Fibroblast of lung (primary cell): ENCODE measurements at regions not wholly inside any gene's neighbourhood (a gene's known extent, or its start where the extent isn't known, plus 50 kb on each side); places are given as distances from the start of the nearest gene placed in this dataset.

Experiments used
- DNase-seq, 2 donors: peaks; one replicate each; pipeline versions ENCODE4 v3.0.0 to v3.0.0-alpha.2; 2010; ENCODE audit warnings: low read depth in 2 of 2
- H2AFZ ChIP-seq: 2 replicates; pipeline ENCODE4 v1.5.1; 2012; ENCODE audit warnings: low read length, control low read depth, inconsistent platforms
- H3K27ac ChIP-seq: 2 replicates; pipeline ENCODE4 v1.5.1; 2011; ENCODE audit warnings: low read length, control low read depth; ENCODE audit not compliant: insufficient read depth
- H3K27me3 ChIP-seq: 2 replicates; pipeline ENCODE4 v1.5.1; 2011; ENCODE audit warnings: mild to moderate bottlenecking, low read length; ENCODE audit not compliant: control insufficient read depth, insufficient read depth
- H3K36me3 ChIP-seq: 2 replicates; pipeline ENCODE4 v1.5.1; 2011; ENCODE audit warnings: low read length; ENCODE audit not compliant: control insufficient read depth, insufficient read depth
- H3K4me1 ChIP-seq: 2 replicates; pipeline ENCODE4 v1.5.1; 2011; ENCODE audit warnings: low read length; ENCODE audit not compliant: control insufficient read depth, insufficient read depth; ENCODE audit errors: extremely low read depth
- H3K4me2 ChIP-seq: 2 replicates; pipeline ENCODE4 v1.5.1; 2011; ENCODE audit warnings: low read length, control low read depth; ENCODE audit not compliant: insufficient read depth; ENCODE audit errors: extremely low read depth
- H3K4me3 ChIP-seq, 4 experiments: fragments of 200-600 bp in 1 of 4; sonication (generic) in 1 of 4; replicated peaks in 1 of 4; 2 replicates each; pipeline ENCODE4 v1.5.1; 2011 to 2016; ENCODE audit warnings: low read length in 4 of 4, low read depth in 3 of 4, mild to moderate bottlenecking in 3 of 4, control low read depth in 2 of 4, inconsistent platforms in 1 of 4, mixed read lengths in 1 of 4; ENCODE audit not compliant: insufficient read depth in 1 of 4; ENCODE audit errors: control extremely low read depth in 1 of 4
- H3K79me2 ChIP-seq: 2 replicates; pipeline ENCODE4 v1.5.1; 2012; ENCODE audit warnings: mild to moderate bottlenecking, low read length, inconsistent platforms; ENCODE audit not compliant: control insufficient read depth, insufficient read depth
- H3K9ac ChIP-seq: 2 replicates; pipeline ENCODE4 v1.5.1; 2011; ENCODE audit warnings: mild to moderate bottlenecking, low read length, control low read depth; ENCODE audit not compliant: insufficient read depth
- H3K9me3 ChIP-seq: 2 replicates; pipeline ENCODE4 v1.5.1; 2012; ENCODE audit warnings: low read depth, low read length; ENCODE audit not compliant: control insufficient read depth, insufficient read depth
- H4K20me1 ChIP-seq: 2 replicates; pipeline ENCODE4 v1.5.1; 2011; ENCODE audit warnings: low read length; ENCODE audit not compliant: control insufficient read depth, insufficient read depth; ENCODE audit errors: extremely low read depth
- CTCF ChIP-seq, 2 donors: IDR thresholded peaks in 1 of 2; conservative IDR thresholded peaks in 1 of 2; 1 replicate in 1 of 2; 2 replicates in 1 of 2; pipeline ENCODE4 v1.5.1; 2011 to 2012; ENCODE audit warnings: low read length in 2 of 2, control low read depth in 1 of 2, inconsistent platforms in 1 of 2, low read depth in 1 of 2, mild to moderate bottlenecking in 1 of 2
- EZH2 ChIP-seq: IDR thresholded peaks from 2 replicates; pipeline ENCODE4 v1.5.1; 2012; ENCODE audit warnings: low read length, control low read depth, mild to moderate bottlenecking; ENCODE audit errors: missing control alignments

- no peak for DNase-seq
- no peak overlapping the region for H3K4me2 ChIP-seq
- H3K9ac ChIP-seq = no peak overlapping the region
- H2AFZ ChIP-seq = no peak overlapping the region
- H3K27ac ChIP-seq = no peak overlapping the region
- no peaks in the 10 kb centered on the region for H3K27me3 ChIP-seq
- no peaks in the 10 kb centered on the region for H3K36me3 ChIP-seq
- TF ChIP-seq EZH2 = no peak
- no peak overlapping the region for H3K4me3 ChIP-seq
- no peaks in the 10 kb centered on the region for H3K9me3 ChIP-seq
- H3K79me2 ChIP-seq = no peaks in the 10 kb centered on the region
- H4K20me1 ChIP-seq = no peaks in the 10 kb centered on the region
- H3K4me1 ChIP-seq = no peaks in the 10 kb centered on the region
Observed at GRCh38 chr22:47381240-47381639, 618.8 kb downstream of the TBC1D22A start.

- H3K4me2 ChIP-seq = no peak overlapping the region
- no peak overlapping the region for H2AFZ ChIP-seq
- no peaks in the 10 kb centered on the region for H3K4me1 ChIP-seq
- H3K79me2 ChIP-seq = no peaks in the 10 kb centered on the region
- H3K27ac ChIP-seq = no peak overlapping the region
- H3K27me3 ChIP-seq = no peaks in the 10 kb centered on the region
- no peak overlapping the region for H3K9ac ChIP-seq
- H3K9me3 ChIP-seq = no peaks in the 10 kb centered on the region
- no peaks in the 10 kb centered on the region for H3K36me3 ChIP-seq
- H4K20me1 ChIP-seq = no peaks in the 10 kb centered on the region
- H3K4me3 ChIP-seq = no peak overlapping the region
- TF ChIP-seq EZH2 = no peak
- no peak for TF ChIP-seq CTCF (conservative IDR thresholded peaks at IDR 0.05 in 1 of 2, IDR thresholded peaks at IDR 0.05 in 1 of 2; ENCODE audit: low read depth in 1 of 2, low read length in 2 of 2)
- DNase-seq = no peak
Observed at GRCh38 chr22:47380692-47381091, 618.2 kb downstream of the TBC1D22A start.

GRCh38 chr22:47379037-47379436 is 616.6 kb downstream of the TBC1D22A start:
- H3K9ac ChIP-seq = no peak overlapping the region
- H2AFZ ChIP-seq = no peak overlapping the region
- H3K4me3 ChIP-seq = no peak overlapping the region
- H3K36me3 ChIP-seq = no peaks in the 10 kb centered on the region
- H3K4me2 ChIP-seq = no peak overlapping the region
- no peak for DNase-seq
- H3K27me3 ChIP-seq = no peaks in the 10 kb centered on the region
- H3K27ac ChIP-seq = no peak overlapping the region
- no peaks in the 10 kb centered on the region for H3K4me1 ChIP-seq
- H4K20me1 ChIP-seq = no peaks in the 10 kb centered on the region
- no peaks in the 10 kb centered on the region for H3K79me2 ChIP-seq
- H3K9me3 ChIP-seq = no peaks in the 10 kb centered on the region
- TF ChIP-seq CTCF (conservative IDR thresholded peaks at IDR 0.05 in 1 of 2, IDR thresholded peaks at IDR 0.05 in 1 of 2; ENCODE audit: low read depth in 1 of 2, low read length in 2 of 2) (no peak), EZH2 (no peak)
